Rectal smooth muscle tissue (tissue), 1 donor: ENCODE measurements at regions not wholly inside any gene's neighbourhood (a gene's known extent, or its start where the extent isn't known, plus 50 kb on each side); places are given as distances from the start of the nearest gene placed in this dataset.
"Not testable (repeated sequence)": the region's sequence is repeated elsewhere in the genome, so short reads cannot be mapped to it uniquely, and the experiment has no call there.

Experiments
- H3K27ac ChIP-seq: one replicate; pipeline ENCODE4 v1.7.0; 2013; ENCODE audit warnings: low read depth, low read length, inconsistent platforms
- H3K27me3 ChIP-seq: one replicate; pipeline ENCODE4 v1.7.0; 2013; ENCODE audit warnings: low read length; ENCODE audit not compliant: control insufficient read depth, insufficient read depth
- H3K36me3 ChIP-seq: one replicate; pipeline ENCODE4 v1.7.0; 2013; ENCODE audit warnings: low read length; ENCODE audit not compliant: control insufficient read depth, insufficient read depth
- H3K4me1 ChIP-seq: one replicate; pipeline ENCODE4 v1.7.0; 2013; ENCODE audit warnings: low read length; ENCODE audit not compliant: control insufficient read depth, insufficient read depth
- H3K4me3 ChIP-seq: one replicate; pipeline ENCODE4 v1.7.0; 2013; ENCODE audit warnings: low read length
- H3K9ac ChIP-seq: one replicate; pipeline ENCODE4 v1.7.0; 2013; ENCODE audit warnings: low read length

DNA sequence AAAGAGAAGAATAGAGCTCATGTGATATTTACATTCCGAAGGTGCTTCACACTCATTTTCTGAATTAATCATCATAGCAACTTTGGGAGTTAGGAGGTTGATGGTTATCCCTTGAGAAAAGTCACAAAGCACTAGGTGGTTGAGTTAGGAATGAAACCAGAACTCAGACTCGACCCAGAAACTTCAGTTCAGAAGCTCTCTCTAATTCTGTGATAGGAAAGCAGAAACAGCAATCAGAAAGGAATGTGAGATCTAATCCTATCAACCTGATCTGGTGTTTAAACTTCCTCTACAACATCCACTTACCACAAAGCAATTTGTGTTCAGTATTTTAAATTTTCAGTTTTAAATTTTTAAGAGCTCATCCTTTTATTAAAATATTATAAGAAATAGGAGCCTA is 211.2 kb downstream of the CNTN3 start:
- no peak overlapping the region for H3K9ac ChIP-seq
- no peaks in the 10 kb centered on the region for H3K4me1 ChIP-seq
- no peak overlapping the region for H3K4me3 ChIP-seq
- H3K27ac ChIP-seq = no peak overlapping the region
- H3K27me3 ChIP-seq = no peaks in the 10 kb centered on the region
- no peaks in the 10 kb centered on the region for H3K36me3 ChIP-seq

DNA sequence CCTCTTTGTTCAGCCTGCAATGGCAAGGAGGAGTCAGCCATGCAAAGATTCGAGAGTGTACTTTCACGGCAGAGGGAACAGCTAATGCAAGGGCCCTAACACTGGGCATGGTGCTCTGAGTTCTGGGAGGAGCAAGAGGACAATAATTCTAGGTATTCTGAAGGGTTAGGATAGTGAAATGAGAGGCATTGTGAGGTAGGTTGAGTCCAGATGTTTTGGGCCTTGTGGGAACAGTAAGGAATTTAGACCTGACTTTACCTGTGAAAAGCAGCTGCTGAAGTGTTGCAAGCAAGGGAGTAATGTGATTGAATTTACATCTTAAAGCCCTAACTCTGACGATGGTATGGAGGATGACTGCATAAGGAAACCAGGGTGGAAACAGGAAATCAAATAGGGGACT is 211.6 kb downstream of the CNTN3 start:
- H3K36me3 ChIP-seq = no peaks in the 10 kb centered on the region
- no peaks in the 10 kb centered on the region for H3K27me3 ChIP-seq
- H3K27ac ChIP-seq = no peak overlapping the region
- no peak overlapping the region for H3K4me3 ChIP-seq
- no peak overlapping the region for H3K9ac ChIP-seq
- H3K4me1 ChIP-seq = no peaks in the 10 kb centered on the region

DNA sequence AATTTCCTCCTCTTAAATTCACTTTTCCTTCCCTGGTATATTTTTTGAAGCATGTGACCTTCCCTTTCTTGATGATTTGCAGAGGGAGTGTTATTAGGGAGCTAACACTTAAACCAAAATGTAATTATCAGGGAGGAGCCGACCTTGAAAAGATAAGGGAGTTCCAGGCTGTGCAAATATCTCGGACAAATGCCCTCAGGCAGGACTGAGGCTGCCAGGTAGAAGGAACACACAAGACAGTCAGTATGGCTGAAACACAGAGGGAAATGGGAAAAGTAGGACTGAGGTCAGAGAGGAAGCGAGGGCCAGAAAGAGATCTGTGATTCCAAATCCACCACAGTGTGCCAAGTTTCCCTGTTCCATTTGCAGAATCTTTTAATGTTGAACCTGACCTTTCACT is 221.0 kb downstream of the CNTN3 start:
- Histone ChIP-seq H3K27ac (no peak overlapping the region), H3K4me1 (no peaks in the 10 kb centered on the region), H3K9ac (no peak overlapping the region), H3K36me3 (no peaks in the 10 kb centered on the region), H3K4me3 (no peak overlapping the region), H3K27me3 (no peaks in the 10 kb centered on the region)

DNA sequence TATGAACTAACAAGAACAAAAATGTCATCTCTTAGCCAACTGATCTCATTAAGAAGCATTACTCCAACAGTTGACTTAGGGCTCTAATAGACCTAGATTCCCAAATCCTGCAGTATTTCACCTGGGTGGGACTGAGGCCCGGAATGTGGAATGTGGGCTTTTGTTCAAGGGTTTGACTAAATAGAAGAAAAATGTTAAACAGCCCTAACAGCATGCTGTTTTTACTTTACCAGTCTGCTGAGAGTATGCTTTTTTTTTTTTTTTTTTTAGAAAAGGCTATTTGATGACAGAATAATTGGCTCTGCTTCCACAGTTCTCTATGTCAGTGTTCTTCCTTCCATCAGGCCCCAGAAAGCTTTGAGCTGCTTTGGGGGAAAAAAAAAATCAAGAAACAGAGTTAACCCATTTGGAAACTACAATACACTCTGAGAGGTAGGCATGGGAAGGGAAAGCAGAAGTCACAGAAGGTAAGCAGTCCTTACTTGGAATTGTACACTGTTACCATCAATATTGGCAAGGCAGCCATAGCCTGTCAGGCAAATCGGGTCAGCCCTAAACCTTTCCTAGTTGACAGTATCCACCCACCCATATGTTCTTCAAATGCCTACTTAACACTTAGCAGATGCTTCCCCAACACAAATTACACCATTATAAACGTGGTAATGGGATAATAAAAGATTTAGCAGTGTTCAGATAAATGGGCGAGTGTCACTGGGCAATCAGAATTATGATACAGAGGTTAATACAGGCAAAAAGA is 224.2 kb downstream of the CNTN3 start:
- Histone ChIP-seq H3K27ac (no peak overlapping the region), H3K27me3 (no peaks in the 10 kb centered on the region), H3K4me1 (no peaks in the 10 kb centered on the region), H3K4me3 (no peak overlapping the region), H3K9ac (no peak overlapping the region), H3K36me3 (no peaks in the 10 kb centered on the region)

GRCh38 chr3:74387111-74387735 is 227.2 kb downstream of the CNTN3 start:
- H3K27ac ChIP-seq = no peak overlapping the region
- no peaks in the 10 kb centered on the region for H3K27me3 ChIP-seq
- no peaks in the 10 kb centered on the region for H3K4me1 ChIP-seq
- no peak overlapping the region for H3K4me3 ChIP-seq
- H3K9ac ChIP-seq = no peak overlapping the region
- no peaks in the 10 kb centered on the region for H3K36me3 ChIP-seq

DNA sequence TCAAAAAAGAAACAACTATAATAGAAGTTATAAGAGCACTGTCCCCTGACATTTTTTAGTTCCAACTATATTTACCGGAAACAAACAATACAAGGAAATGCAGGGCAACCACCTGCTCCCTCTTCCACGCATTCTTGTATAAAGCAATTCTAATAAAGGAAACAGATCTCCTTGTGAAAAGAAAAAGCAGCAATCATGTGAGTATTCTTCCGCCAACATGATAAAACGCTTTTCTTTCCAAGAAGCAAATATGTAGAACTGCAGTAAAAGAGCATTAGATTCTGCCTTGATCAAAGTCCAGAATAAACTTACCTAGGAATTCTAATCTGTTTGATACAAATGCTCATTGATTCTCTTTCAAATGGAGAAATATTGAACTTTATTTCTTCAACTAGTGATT is 230.3 kb downstream of the CNTN3 start:
- Histone ChIP-seq H3K4me3 (no peak overlapping the region), H3K9ac (no peak overlapping the region), H3K27ac (no peak overlapping the region), H3K27me3 (no peaks in the 10 kb centered on the region), H3K4me1 (no peaks in the 10 kb centered on the region), H3K36me3 (no peaks in the 10 kb centered on the region)

DNA sequence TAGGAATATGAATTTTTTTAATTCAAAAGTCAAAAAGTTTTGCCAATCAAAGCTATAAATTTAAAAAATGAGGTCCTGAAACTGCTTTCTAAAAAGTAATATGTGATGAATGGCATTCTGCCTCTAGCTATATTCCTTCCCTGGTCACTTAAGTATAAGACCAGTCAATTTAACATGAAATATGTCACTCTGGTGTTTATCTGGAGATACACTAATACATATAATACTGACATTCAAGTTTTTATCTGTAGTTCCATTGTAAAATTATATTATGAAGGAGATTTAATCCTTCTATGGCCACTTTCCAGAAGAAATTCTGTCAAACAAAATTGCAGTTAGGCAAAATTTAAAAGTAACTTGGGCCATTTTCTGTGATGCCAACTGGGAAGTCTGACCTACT is 236.8 kb downstream of the CNTN3 start:
- no peak overlapping the region for H3K9ac ChIP-seq
- no peak overlapping the region for H3K4me3 ChIP-seq
- H3K27ac ChIP-seq = no peak overlapping the region
- no peaks in the 10 kb centered on the region for H3K4me1 ChIP-seq
- H3K27me3 ChIP-seq = no peaks in the 10 kb centered on the region
- H3K36me3 ChIP-seq = no peaks in the 10 kb centered on the region

DNA sequence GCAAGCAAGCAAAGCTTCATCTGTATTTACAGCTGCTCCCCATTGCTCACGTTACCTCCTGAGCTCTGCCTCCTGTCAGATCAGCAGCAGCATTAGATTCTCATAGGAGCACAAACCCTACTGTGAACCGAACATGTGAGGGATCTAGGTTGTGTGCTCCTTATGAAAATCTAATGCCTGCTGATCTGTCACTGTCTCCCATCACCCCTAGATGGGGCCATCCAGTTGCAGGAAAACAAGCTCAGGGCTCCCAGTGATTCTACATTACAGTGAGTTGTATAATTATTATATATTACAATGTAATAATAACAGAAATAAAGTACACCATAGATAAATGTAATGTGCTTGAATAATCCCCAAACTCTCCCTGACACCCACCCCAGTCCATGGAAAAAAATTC is 238.1 kb downstream of the CNTN3 start:
- H3K9ac ChIP-seq, H3K4me1 ChIP-seq, H3K27me3 ChIP-seq, H3K4me3 ChIP-seq, H3K27ac ChIP-seq, H3K36me3 ChIP-seq: not testable (repeated sequence)

GRCh38 chr3:74375653-74376052 is 238.8 kb downstream of the CNTN3 start:
- no peak overlapping the region for H3K4me3 ChIP-seq
- no peaks in the 10 kb centered on the region for H3K4me1 ChIP-seq
- no peaks in the 10 kb centered on the region for H3K27me3 ChIP-seq
- no peak overlapping the region for H3K27ac ChIP-seq
- H3K9ac ChIP-seq = no peak overlapping the region
- H3K36me3 ChIP-seq = no peaks in the 10 kb centered on the region

- Histone ChIP-seq H3K4me1 (no peaks in the 10 kb centered on the region), H3K36me3 (no peaks in the 10 kb centered on the region), H3K27ac (no peak overlapping the region), H3K9ac (no peak overlapping the region), H3K27me3 (no peaks in the 10 kb centered on the region), H3K4me3 (no peak overlapping the region)
Measured at GRCh38 chr3:74372743-74373142, 241.7 kb downstream of the CNTN3 start.

GRCh38 chr3:74370342-74370741 is 244.1 kb downstream of the CNTN3 start:
- Histone ChIP-seq H3K4me3 (no peak overlapping the region), H3K27ac (no peak overlapping the region), H3K27me3 (no peaks in the 10 kb centered on the region), H3K9ac (no peak overlapping the region), H3K4me1 (no peaks in the 10 kb centered on the region), H3K36me3 (no peaks in the 10 kb centered on the region)

DNA sequence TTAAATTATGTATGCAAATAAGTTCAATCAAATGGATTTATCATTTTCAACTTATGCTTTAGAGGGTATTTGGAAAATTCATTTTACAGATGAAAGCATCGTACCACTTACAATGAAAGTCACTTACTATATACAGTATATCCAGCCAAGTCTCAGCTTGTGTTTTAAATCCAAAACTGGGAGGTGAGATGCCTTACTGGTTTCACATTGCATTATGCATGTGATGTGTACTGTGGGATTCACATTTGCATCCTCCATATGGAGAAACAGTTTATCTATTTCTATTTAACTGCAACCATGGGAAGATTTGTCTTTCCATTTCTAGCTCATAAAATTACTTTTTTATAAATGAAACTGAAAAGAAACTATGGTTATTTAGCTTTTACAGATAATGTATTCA is 248.1 kb downstream of the CNTN3 start:
- no peak overlapping the region for H3K4me3 ChIP-seq
- no peaks in the 10 kb centered on the region for H3K4me1 ChIP-seq
- H3K27me3 ChIP-seq = no peaks in the 10 kb centered on the region
- H3K36me3 ChIP-seq = no peaks in the 10 kb centered on the region
- H3K9ac ChIP-seq = no peak overlapping the region
- no peak overlapping the region for H3K27ac ChIP-seq

- H3K4me3 ChIP-seq = no peak overlapping the region
- H3K4me1 ChIP-seq = no peaks in the 10 kb centered on the region
Measured at GRCh38 chr3:74363346-74363745, 251.1 kb downstream of the CNTN3 start.

More at GRCh38 chr3:74363346-74363745, 251.1 kb downstream of the CNTN3 start:
- no peak overlapping the region for H3K27ac ChIP-seq
- H3K36me3 ChIP-seq = no peaks in the 10 kb centered on the region
- H3K27me3 ChIP-seq = no peaks in the 10 kb centered on the region
- no peak overlapping the region for H3K9ac ChIP-seq
